ENCODE measurements at regions not wholly inside any gene's neighbourhood (a gene's known extent, or its start where the extent isn't known, plus 50 kb on each side); places are given as distances from the start of the nearest gene placed in this dataset.

GRCh38 chr1:30110846-30111245 is 612.5 kb downstream of the MATN1 start:
- H2AFZ ChIP-seq (ENCODE audit: low read length) = no peak overlapping the region
- H3K4me2 ChIP-seq (ENCODE audit: low read depth, low read length) = no peak overlapping the region
- no peak overlapping the region for H3K4me3 ChIP-seq (replicated peaks in 1 of 3; ENCODE audit: insufficient read depth in 1 of 3, low read depth in 2 of 3, low read length in 3 of 3)
- H3K4me1 ChIP-seq (ENCODE audit: insufficient read depth, low read length) = no peaks in the 10 kb centered on the region
- CTCF ChIA-PET (ENCODE audit: low intra/inter-chr PET ratio, low total read pairs) = interaction anchor here (0.9 to 1.4 kb wide), 2 partner anchors 318 to 874 kb away, joined by 3 to 7 read pairs; partner anchors contain the start of gene PTPRU
- intact Hi-C loops (cut with micrococcal nuclease; ENCODE audit: unreplicated experiment) (no loop called here), in situ Hi-C loops (cut with HindIII; ENCODE audit: extremely low pct_ligation_motif_present, low pct_unique_long_range_greater_than_20kb) (loop anchor here (25.0 kb wide), 1 partner anchor 774 kb away; no protein-coding TSS in a partner anchor)
- BruUV-seq (replicated peaks) = no TSS peak
- ATAC-seq (no peak), DNase-seq (ENCODE audit: low spot score) (no peak), FAIRE-seq (no peak)
- H4K20me1 ChIP-seq (ENCODE audit: insufficient read depth, low read length) = no peaks in the 10 kb centered on the region
- no peaks in the 10 kb centered on the region for H3K9me3 ChIP-seq (ENCODE audit: low read length)
- POLR2A ChIA-PET = no interaction called here
- H3K79me2 ChIP-seq (ENCODE audit: insufficient read depth, low read length) = no peaks in the 10 kb centered on the region
- no peak overlapping the region for H3K27ac ChIP-seq (ENCODE audit: extremely low read length, insufficient read depth, low read length)
- WGBS (ENCODE audit: low lambda C conversion rate) = 25% methylated on average over 11 of the region's 11 CpGs
- no peaks in the 10 kb centered on the region for H3K36me3 ChIP-seq (replicated peaks in 1 of 2; ENCODE audit: control insufficient read depth in 1 of 2, insufficient read depth in 2 of 2, low read length in 2 of 2)
- TF ChIP-seq ZNF276 (CRISPR knock-in tag; IDR thresholded peaks at IDR 0.05; ENCODE audit: low read depth) (no peak), ZBTB33 (CRISPR knock-in tag; IDR thresholded peaks at IDR 0.05) (no peak), ZNF619 (CRISPR knock-in tag; IDR thresholded peaks at IDR 0.05) (no peak), JDP2 (CRISPR knock-in tag; IDR thresholded peaks at IDR 0.05; ENCODE audit: borderline replicate concordance) (no peak), PRDM4 (CRISPR knock-in tag; IDR thresholded peaks at IDR 0.05; ENCODE audit: borderline replicate concordance) (no peak)
- no peak overlapping the region for H3K9ac ChIP-seq (ENCODE audit: insufficient read depth, low read depth, low read length)
- H3K27me3 ChIP-seq (ENCODE audit: control insufficient read depth in 1 of 2, insufficient read depth in 2 of 2, low read length in 2 of 2) = peaks cover 0 to 12% of the 10 kb centered on the region in 2 experiments; a peak in 3 of 5 replicates
